KG1 (cell line): ENCODE measurements at regions not wholly inside any gene's neighbourhood (a gene's known extent, or its start where the extent isn't known, plus 50 kb on each side); places are given as distances from the start of the nearest gene placed in this dataset.

Experiments used
- DNase-seq: peaks from one replicate; lab custom pipeline; 2025; lab: John Stamatoyannopoulos, UW

DNA sequence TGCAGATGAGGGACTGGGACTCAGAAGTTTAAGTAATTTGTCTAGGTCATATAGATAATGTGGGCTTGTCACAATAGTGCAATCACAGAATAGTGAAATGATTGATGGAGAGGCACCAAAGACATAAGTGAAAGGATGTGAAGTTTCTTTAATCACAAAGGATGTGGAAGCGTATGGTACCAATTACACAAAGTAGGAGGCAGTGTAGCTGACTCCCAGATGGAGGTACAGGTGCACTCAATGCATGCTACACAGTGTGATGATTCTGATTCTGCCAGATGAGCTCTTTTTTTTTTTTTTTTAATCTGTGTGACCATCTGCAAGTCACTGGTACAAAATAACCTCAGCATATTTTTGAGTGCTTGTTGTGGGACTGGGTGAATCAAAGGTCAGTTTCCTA is 411.3 kb downstream of the SPRY1 start:
- DNase-seq = no peak

DNA sequence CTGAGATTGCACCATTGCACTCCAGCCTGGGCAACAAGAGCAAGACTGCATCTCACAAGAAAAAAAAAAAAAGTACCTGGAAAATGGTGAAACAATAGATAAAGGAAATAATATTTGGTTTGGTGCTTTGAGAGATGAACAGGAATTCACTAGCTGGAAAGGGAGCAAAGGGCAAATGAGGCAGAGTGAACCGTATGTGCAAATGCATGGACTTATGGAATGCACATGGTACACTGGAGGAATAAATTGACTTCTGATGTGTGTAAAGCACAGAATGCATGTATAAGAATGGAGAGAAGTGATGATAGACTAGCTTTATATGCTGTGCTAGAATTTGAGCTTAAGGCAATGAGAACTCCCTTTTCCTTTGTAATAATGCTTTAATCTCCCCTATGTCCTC is 413.3 kb downstream of the SPRY1 start:
- DNase-seq = no peak

- no peak for DNase-seq
Observed at GRCh38 chr4:123812066-123812390, 415.4 kb downstream of the SPRY1 start.

- no peak for DNase-seq
Observed at GRCh38 chr4:123813901-123814300, 417.3 kb downstream of the SPRY1 start.

- no peak for DNase-seq
Observed at GRCh38 chr4:123816462-123816861, 419.9 kb downstream of the SPRY1 start.

DNA sequence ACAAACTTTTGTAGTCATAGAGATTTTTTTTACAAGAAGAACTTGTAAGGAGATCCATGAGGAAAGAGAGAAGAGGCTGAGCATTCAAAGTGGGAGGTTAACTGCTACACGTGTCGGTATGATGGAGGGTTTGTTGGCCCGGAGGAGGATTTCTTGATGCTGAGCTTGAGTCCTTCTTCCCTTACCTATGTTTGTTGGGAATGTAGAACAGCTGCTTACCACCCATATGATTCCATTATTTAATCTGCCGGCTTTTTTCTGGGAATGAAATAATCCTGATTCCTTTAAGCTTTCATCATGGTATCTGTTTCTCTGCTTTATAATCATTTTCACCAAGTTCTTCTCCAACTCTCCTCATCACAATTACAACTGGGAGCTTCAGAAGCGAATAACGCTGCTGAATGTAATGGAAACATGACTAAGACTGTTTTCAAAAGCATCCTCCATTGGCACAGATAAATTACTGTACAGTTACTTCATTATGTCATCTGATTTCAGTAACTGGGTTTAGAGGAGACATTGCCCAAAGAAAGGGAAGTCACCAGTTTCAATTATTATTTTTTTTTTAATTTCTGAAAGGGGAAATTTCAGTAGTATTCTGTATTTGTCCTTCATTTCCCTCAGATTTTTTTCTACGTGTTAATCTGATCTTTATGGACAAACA is 420.6 kb downstream of the SPRY1 start:
- no peak for DNase-seq

DNA sequence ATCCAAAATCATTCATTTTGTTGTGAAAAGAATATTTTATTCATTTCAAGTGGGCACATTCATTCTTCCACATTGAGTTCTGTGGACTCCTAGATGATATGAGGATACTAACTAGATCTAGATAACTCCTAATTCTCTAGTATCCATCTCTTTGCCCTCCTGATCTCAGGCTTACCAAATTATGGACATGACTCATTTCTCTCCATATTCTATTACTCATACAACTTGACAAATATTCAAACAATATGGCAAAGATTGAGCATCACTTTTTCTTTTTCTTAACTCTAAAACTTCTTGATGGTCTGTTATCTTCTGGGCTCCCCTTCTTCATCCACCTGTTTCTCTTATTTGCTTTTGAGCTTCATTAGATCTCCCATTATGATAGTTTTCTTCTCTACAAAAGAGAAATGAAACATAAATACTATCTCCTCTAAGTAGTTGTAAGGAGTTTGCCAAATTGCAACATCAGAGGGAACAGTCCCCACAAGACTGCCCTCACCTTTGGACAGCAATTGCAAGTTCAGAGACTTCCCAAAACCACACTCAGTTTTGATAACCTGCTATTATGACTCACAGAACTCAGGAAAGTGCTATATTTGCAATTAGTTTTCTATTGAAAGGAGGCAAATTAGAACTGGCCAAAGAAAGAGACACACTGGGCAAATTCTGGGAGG is 422.9 kb downstream of the SPRY1 start:
- no peak for DNase-seq

GRCh38 chr4:123821861-123822260 is 425.3 kb downstream of the SPRY1 start:
- DNase-seq = no peak

- no peak for DNase-seq
Observed at GRCh38 chr4:123822353-123822752, 425.8 kb downstream of the SPRY1 start.

- no peak for DNase-seq
Observed at GRCh38 chr4:123823244-123823643, 426.6 kb downstream of the SPRY1 start.

- no peak for DNase-seq
Observed at GRCh38 chr4:123824524-123824923, 427.9 kb downstream of the SPRY1 start.

- no peak for DNase-seq
Observed at GRCh38 chr4:123825596-123826291, 429.1 kb downstream of the SPRY1 start.

GRCh38 chr4:123826896-123827295 is 430.3 kb downstream of the SPRY1 start:
- DNase-seq = no peak

DNA sequence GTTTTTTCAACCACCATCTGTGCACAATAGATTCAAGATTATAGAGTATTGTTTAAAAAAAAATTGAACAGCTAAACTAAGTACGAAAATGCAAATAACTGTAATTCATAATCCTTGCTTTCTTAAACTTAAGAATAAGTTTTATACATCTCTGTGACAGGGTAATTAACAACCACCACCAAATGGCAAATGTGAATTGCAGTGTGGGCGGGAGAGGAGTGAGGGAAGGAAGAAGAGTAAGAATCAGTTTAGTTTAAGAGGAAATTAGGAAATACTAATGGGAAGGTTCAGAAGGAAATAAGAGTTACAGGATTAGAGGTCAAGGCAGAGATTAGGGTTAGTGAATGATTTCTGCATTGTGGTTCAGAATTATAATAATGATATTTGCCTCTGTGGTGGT is 430.9 kb downstream of the SPRY1 start:
- DNase-seq = no peak

DNA sequence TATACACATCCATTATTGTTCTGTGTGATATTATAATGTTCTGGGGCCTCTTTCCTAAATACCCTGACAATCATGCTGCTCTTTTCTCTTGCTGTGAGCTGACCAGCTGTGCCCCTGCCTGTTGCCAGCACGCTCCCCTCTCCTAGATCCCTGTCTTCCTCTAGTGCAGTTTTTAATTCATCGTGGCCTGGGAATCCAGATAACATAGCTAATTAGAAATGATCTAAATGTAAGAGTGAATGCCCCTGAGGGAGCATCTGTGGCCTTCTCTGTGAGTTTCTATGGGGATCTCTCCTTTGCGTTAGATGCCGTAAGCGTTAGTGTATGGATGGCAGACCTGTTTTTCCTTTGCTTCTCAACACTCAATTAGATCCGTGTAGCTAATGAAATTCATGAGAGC is 434.3 kb downstream of the SPRY1 start:
- DNase-seq = no peak

- no peak for DNase-seq
Observed at GRCh38 chr4:123832173-123833026, 435.8 kb downstream of the SPRY1 start.

DNA sequence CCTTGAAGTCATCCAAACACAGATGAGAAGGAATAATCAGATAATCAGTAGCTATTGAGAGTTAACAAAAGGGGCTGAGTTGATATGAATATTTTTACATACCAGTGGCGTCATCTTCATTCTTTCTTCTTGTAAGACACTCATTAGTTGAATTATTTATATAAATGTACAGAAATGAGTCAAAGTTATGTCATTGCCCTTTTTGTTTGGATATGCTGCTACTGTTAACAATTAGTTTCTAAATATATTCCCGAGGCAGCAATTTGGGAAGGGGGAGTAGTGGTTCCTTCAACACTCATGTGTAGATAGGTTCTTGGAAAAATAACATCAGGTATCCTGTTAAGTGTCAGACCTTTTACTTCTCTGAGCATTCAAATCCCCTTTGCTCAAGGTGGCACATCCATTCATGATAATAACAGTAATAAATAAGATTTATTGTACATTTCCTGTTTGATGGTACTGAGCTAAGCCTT is 436.6 kb downstream of the SPRY1 start:
- no peak for DNase-seq

- no peak for DNase-seq
Observed at GRCh38 chr4:123835831-123836590, 439.4 kb downstream of the SPRY1 start.

- DNase-seq = no peak
Observed at GRCh38 chr4:123836851-123837595, 440.4 kb downstream of the SPRY1 start.

- no peak for DNase-seq
Observed at GRCh38 chr4:123838474-123838873, 441.9 kb downstream of the SPRY1 start.

DNA sequence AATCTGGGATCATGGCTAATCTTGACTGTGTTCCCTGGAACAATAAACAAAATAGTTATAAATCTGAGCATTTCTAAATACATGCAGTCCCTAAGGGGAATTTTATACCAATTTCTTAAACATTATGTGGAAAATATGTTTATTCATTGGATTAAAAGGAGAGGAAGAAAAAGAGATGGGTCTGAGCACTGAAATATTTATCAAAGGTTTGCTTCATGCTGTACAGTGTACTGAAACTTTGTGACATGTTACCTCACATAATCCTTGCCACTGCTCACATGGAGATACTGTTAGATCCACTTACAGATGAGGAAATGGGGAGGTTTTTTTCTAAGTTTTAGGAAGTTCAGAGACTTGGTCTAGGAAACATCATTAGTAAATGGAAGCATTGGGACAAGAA is 443.6 kb downstream of the SPRY1 start:
- DNase-seq = no peak
